ENCODE measurements at regions not wholly inside any gene's neighbourhood (a gene's known extent, or its start where the extent isn't known, plus 50 kb on each side); places are given as distances from the start of the nearest gene placed in this dataset.

DNA sequence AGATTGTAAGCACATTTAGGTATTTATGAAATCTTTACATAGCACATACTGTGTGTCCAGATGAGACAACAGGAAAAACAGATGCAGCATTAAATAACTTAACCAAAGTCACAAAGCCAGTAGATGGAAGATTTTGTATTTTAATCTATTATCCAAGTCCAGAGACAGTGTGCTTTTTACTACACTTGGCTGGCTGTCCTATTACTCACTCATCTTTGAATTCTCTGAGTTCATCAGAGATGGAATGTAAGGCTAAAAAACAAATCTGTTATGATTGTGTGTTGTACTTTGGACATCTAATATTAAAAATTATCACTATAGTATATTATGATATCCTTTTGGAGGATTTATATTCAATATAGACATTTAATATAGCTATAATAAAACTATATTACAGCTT, 1189.4 kb downstream of the DSC3 start:
- TF ChIP-seq, protein P1, sequence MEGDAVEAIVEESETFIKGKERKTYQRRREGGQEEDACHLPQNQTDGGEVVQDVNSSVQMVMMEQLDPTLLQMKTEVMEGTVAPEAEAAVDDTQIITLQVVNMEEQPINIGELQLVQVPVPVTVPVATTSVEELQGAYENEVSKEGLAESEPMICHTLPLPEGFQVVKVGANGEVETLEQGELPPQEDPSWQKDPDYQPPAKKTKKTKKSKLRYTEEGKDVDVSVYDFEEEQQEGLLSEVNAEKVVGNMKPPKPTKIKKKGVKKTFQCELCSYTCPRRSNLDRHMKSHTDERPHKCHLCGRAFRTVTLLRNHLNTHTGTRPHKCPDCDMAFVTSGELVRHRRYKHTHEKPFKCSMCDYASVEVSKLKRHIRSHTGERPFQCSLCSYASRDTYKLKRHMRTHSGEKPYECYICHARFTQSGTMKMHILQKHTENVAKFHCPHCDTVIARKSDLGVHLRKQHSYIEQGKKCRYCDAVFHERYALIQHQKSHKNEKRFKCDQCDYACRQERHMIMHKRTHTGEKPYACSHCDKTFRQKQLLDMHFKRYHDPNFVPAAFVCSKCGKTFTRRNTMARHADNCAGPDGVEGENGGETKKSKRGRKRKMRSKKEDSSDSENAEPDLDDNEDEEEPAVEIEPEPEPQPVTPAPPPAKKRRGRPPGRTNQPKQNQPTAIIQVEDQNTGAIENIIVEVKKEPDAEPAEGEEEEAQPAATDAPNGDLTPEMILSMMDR (IDR thresholded peaks at IDR 0.05): no peak
- no peak for TF ChIP-seq SIN3A (IDR thresholded peaks at IDR 0.05; ENCODE audit: borderline replicate concordance, insufficient read depth, low read depth, low read length)

Data from Panc1 (cell line).